ENCODE measurements at regions not wholly inside any gene's neighbourhood (a gene's known extent, or its start where the extent isn't known, plus 50 kb on each side); places are given as distances from the start of the nearest gene placed in this dataset.
A peak's percentile ranks its signal among the peaks of the same experiment; 100 is the strongest.

DNA sequence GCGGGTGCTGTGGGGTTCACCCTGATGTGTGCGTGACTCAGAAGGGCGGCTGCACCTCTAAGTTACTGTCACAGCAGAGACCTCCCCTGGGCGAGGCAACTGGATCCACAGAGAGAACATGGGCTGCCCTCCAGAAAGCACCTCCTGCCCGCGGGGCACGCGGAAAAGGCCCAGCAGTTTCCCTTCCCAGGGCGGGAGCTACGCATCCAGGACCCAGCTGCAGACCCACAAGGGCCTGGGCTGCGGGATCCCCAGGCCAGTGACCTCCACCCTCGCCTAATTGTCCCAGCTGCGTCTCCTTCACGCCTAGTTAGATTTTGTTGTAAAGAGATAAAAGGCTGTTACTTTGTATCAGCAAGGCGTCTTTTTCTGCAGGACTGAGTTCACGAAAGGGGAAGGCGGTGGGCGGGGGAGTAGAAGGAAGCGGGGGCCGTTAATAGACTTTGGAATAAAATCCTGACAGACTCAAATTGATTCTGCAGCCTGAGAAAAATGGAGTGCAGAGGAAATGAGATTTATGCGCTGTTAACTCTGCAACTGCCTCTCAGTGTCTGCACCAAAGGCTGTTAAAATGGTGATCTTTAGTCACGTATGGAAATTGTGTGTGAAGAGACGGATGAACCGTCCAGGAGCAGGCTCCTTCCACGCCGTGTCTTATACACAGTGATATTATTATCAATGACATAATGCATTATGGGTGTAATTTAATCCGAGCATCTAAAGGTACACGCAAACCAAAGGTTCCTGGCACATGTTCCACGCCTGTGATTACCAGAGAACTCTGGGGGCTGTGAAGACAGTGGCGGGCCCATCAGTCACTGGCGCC is 65.9 kb upstream of the FBRSL1 start:
- no peak for DNase-seq

DNA sequence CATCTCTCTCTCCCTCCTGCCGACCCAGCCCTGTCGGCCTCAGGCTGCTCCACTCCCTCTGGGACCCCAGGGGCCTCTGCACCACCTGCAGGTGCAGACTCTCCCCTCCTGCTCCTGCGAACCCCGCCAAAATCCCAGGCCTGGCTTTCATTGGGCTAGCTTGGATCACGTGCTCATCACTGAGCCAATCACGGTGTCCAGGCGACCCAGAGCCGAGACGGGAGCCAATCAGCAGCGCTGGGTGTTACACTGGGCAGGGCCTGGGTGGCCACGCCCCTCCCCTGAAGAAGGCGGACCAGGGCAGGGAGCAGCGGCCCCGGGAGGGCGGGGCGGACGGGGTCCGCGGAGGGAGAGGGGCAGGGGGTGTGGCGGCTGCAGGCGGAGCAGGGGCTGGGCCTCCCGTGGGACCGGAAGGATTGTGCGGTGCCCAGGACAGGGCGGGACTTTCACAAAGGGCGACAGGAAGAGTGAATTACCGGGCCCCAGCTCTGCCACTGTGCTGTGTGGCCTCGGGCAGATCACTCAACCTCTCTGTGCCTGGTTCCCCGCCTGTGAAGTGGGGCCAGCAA is 66.6 kb upstream of the FBRSL1 start:
- DNase-seq = no peak

DNA sequence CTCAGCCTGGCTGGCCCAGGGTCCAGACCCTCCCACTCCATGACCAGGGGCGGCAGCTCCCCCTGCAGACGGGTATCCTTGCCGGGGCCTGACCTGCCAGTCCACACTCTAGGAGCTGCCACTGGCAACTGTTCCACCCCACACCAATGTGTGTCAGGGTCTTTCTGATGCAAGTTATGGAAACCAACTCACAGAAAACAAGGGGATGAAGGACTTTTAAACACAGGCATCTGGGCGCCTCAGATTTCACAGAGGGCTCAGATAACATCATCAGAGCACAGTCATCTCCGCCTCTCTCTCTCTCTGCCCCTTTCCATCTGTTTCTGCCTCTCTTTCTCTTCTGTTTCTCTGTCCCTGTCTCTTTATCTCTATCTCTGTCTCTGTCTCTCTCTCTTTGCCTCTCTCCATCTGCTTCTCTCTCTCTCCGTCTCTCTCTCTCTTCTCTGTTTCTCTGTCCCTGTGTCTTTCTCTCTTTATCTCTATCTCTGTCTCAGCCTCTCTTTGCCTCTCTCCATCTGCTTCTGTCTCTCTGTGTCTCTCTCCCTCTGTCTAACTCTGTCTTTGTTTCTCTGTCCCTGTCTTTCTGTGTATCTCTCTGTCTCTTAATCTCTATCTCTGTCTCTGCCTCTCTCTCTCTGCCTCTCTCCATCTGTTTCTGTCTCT is 67.4 kb upstream of the FBRSL1 start:
- no peak for DNase-seq

DNA sequence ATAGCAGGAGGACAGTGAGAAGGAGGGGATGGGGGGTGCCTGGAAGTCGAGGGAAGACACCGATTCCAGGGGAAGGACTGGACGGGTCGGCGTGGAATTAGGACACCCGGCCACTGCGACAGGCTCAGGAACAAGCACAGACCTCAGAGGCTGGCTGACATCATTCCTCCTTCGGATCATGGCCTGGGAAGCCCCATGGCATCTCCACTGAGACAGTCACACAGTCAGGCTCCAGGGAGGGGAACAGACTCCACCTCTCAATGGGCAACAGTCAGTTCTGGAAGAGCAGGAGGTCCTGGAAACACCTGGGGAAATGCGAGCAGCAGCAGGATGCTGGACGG is 67.9 kb upstream of the FBRSL1 start:
- no peak for DNase-seq

- DNase-seq = no peak
These were observed 70.2 kb upstream of the FBRSL1 start for GRCh38 chr12:132419631-132420246.

DNA sequence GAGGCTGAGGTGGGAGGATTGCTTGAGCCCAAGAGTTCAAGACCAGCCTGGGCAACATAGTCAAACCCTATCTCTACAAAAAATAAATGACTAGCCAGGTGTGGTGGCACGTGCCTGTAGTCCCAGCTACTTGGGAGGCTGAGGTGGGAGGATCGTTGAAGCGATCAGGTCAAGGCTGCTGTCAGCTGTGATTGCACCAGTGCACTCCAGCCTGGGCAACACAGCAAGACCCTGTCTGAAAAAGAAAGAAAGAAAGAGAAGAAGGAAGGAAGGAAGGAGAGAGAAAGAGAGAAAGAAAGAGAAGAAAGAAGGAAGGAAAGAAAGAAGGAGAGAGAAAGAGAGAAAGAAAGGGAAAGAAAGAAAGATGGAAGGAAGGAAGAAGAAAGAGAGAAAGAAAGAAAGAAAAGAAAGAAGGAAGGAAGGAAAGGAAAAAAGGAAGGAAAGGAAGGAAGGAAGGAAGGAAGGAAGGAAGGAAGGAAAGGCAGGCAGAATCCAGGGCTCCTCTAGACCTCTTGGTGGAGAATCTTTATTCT is 71.5 kb upstream of the FBRSL1 start:
- DNase-seq = no peak

DNA sequence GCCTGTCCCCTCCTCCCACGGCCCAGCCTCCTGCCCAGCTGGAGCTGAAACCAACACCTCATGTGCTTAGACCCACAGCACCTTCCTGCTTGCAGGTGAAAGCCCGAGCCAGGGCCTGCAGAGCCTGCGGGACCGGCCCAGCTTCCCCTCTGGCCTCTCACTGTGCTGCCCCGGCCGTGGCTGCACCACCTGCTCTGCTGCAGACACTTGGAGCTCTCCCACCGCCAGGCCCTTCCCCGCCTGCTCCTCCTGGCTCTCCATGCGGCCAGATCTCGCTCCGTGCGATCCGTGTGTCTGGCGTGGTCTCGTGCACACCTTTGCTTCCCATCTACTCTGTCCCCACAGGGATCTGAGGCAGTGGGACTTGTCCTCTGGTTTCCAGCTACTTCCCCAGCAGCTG is 72.2 kb upstream of the FBRSL1 start:
- DNase-seq = no peak

- no peak for DNase-seq
These were observed 73.1 kb upstream of the FBRSL1 start for GRCh38 chr12:132416827-132417226.

DNA sequence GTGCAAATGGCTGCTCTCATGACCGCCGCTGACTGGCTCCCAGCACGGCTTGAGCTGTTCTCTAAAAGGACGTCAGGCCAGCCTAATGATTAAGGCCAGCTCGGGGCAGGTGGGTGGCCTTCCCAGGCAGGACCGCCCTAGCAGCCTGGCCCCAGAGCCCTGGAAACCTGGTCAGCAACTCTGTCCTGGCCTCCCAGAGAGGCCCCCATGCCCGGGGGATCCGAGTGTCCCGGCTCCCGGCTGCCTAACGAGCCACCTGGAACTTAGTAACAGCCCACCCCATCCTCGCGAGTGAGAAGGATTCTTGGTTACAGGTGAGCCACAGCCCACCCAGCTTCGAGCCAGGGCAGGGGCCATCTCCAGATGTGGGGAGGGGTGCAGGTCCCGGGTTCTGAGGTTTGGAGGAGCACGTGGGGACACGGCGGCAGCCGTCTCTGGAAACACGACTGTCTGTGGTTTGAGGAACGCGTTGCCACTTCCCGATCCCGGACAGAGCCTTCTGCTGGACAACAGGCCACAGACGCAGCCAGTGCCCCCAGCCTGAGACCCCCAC is 73.8 kb upstream of the FBRSL1 start:
- no peak for DNase-seq

GRCh38 chr12:132415327-132416120 is 74.4 kb upstream of the FBRSL1 start:
- no peak for DNase-seq

DNA sequence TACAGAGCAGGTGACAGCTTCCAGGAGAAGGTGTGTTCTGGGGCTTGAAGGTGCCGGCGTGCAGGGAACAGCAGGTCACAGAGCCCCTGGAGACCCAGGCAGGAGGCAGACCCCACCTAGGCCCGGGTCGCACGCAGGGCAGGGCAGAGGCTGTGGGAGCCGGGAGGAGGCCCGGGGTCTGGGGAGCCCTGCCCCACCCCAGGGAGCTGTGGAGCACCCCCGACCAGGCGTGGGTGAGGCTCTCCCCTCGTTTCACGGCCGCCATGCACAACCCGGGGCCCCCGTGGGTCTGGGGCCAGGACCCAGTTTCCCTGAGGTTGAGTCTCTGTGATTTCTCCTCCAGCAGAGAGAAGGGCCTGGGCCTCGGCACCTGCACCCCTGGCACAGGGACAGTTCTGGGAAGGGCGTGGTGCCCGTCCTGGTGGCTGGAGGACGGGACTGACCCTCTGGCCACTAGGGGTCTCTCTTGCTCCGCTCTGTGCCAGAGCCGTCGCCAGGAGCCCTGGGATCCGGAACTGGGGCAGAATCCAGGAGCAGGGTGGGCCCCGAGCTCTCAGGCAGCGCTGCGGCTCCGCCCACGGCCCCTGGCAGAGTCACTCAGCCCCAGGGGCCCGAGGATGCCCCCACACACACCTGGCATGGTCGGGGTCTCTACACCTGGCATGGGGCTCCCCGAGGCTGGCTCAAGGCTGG is 75.2 kb upstream of the FBRSL1 start:
- peak; percentile 52 for DNase-seq

GRCh38 chr12:132413931-132414588 is 75.9 kb upstream of the FBRSL1 start:
- DNase-seq = peak; percentile 10

DNA sequence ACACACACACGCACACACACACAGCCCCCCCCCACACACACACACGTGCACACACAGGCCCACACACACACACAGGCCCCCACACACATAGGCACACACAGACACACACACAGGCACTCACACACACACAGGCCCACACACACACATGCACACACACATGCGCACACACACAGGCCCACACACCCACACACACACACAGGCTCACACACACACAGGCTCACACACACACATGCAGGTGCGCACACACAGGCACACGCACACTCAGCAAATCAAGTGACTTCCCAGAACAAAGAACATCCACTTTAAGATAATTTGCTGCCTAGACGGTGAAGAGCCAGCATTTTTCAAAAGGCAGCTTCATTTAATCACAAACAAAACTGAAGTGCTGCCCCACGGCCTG is 78.5 kb upstream of the FBRSL1 start:
- no peak for DNase-seq

DNA sequence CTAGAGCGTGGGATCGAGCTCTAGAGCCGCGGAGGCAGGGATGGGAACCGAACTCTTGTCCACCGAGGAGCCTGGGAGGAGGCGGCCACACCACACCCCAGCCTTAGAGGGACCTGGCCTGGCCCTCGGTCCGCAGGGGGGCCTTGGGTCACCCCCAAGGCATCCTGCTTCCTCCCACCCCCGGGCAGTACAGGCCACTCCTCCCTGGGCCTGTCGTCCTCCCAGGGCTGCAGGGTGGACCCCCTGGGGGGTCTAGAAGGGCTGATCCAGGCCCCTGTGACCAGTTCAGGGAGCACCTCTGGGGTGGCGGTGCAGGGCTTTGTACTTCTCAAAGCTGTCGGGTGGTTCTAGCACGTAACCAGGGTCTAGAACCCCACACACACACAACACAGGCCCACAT is 79.1 kb upstream of the FBRSL1 start:
- DNase-seq = no peak

- no peak for DNase-seq
These were observed 79.7 kb upstream of the FBRSL1 start for GRCh38 chr12:132410296-132410625.

GRCh38 chr12:132409495-132410295 is 80.3 kb upstream of the FBRSL1 start:
- no peak for DNase-seq

GRCh38 chr12:132408626-132409494 is 79.5 kb upstream of the GALNT9 start:
- DNase-seq = no peak

DNA sequence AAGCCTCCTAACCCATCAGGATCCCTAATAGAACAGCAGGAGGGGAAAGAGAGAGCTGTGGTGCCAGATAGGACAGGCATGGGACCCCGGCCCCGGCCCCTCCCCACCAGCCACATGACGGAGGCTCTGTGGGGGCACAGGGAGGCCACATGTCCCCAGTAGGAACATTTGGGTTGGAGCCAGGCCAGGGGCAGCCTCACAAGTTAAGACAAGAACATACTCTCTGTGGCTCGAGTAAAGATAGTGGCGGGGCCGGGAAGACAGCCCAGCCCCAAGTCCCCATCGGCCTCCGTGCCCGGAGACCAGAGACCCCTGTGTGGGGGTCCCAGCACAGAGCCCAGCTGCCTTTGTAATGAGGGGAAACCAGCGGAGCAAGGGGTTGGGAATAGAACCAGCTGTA is 78.6 kb upstream of the GALNT9 start:
- DNase-seq = no peak

- DNase-seq = no peak
These were observed 78.1 kb upstream of the GALNT9 start for GRCh38 chr12:132407451-132407961.
